Fibroblast of skin of right biceps (primary cell): ENCODE measurements at regions not wholly inside any gene's neighbourhood (a gene's known extent, or its start where the extent isn't known, plus 50 kb on each side); places are given as distances from the start of the nearest gene placed in this dataset.

Experiments
- DNase-seq: peaks from one replicate; pipeline ENCODE4 v3.0.0-alpha.2; 2013

- peak; percentile 77 for DNase-seq
Observed at GRCh38 chr9:109914280-109915027, 134.5 kb downstream of the PALM2AKAP2 start.

- no peak for DNase-seq
Observed at GRCh38 chr9:109916316-109916715, 136.3 kb downstream of the PALM2AKAP2 start.

- no peak for DNase-seq
Observed at GRCh38 chr9:109918339-109919163, 138.6 kb downstream of the PALM2AKAP2 start.

GRCh38 chr9:109919736-109920408, 139.9 kb downstream of the PALM2AKAP2 start:
- DNase-seq: no peak

GRCh38 chr9:109922617-109923470, 142.8 kb downstream of the PALM2AKAP2 start:
- DNase-seq: no peak

- DNase-seq: no peak
Observed at GRCh38 chr9:109923471-109923760, 143.4 kb downstream of the PALM2AKAP2 start.

- DNase-seq: no peak
Observed at GRCh38 chr9:109923806-109924205, 143.8 kb downstream of the PALM2AKAP2 start.

GRCh38 chr9:109925799-109926198, 145.8 kb downstream of the PALM2AKAP2 start:
- DNase-seq: no peak

GRCh38 chr9:109926421-109926869, 146.4 kb downstream of the PALM2AKAP2 start:
- no peak for DNase-seq

GRCh38 chr9:109931623-109932022, 151.6 kb downstream of the PALM2AKAP2 start:
- no peak for DNase-seq

- DNase-seq: peak; percentile 22
Observed at GRCh38 chr9:109934136-109934856, 154.3 kb downstream of the PALM2AKAP2 start.

- DNase-seq: peak; percentile 87
Observed at GRCh38 chr9:109934857-109935215, 154.8 kb downstream of the PALM2AKAP2 start.

- DNase-seq: peak; percentile 28
Observed at GRCh38 chr9:109935406-109936087, 155.5 kb downstream of the PALM2AKAP2 start.

- no peak for DNase-seq
Observed at GRCh38 chr9:109937861-109938453, 158.0 kb downstream of the PALM2AKAP2 start.

GRCh38 chr9:109939698-109940342, 159.8 kb downstream of the PALM2AKAP2 start:
- DNase-seq: no peak

- DNase-seq: no peak
Observed at GRCh38 chr9:109940561-109940960, 160.6 kb downstream of the PALM2AKAP2 start.

GRCh38 chr9:109941771-109942170, 161.8 kb downstream of the PALM2AKAP2 start:
- no peak for DNase-seq

GRCh38 chr9:109945573-109945972, 165.6 kb downstream of the PALM2AKAP2 start:
- DNase-seq: peak; percentile 28

GRCh38 chr9:109948453-109948852, 168.5 kb downstream of the PALM2AKAP2 start:
- no peak for DNase-seq

- DNase-seq: no peak
Observed at GRCh38 chr9:109950710-109951443, 170.9 kb downstream of the PALM2AKAP2 start.
